GM19455 (cell line): ENCODE measurements at regions not wholly inside any gene's neighbourhood (a gene's known extent, or its start where the extent isn't known, plus 50 kb on each side); places are given as distances from the start of the nearest gene placed in this dataset.

Experiments used
- ATAC-seq: cut with Tn5 transposase; IDR thresholded peaks from one replicate; pipeline ENCODE4 v1.9.1; 2021; ENCODE audit not compliant: unreplicated experiment

DNA sequence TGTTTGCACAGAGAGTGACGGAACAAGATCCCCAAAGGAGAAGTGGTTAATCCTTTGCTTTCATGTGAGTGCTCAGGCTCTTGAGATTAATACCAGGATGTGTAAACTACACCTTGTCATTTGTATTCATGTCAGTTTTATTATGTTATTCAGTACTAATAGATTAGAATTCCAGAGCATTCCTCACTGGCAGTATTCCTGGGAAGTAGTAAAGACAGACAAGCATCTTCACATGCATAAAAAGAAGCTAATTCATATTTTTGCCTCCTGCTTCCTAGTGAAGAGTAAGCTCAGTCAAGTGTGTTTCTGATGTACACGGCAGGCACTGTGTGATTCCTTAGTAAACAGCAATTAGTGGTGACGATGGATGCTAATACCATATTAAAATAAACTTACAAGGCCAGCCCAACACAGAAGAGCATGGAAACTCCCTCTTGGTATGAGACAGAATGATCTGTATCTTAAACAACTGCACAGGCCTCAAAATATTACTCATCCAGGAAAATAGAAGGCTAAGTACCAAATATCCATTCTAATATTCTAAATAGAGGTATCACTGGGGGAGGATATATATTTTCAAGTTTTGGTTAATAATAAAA, 336.8 kb upstream of the MCTP2 start:
- no peak for ATAC-seq

DNA sequence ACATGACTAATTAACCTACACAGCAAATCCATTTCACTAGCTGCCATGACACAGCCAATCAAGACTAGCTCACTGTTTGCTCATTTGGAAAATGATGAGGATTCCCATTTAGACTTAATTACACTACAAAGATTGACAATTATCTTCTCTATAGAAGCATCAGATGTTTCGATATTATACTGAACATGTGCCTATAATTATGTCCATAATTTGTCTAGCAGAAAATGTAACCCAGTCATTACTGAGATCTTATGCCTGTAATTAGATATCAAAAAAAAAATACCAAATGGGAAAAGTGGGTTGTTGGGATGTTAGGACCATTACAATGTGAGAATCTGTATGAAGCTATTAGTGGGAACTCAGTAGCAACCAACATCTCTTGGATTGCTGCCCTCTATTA, 344.2 kb upstream of the MCTP2 start:
- no peak for ATAC-seq

DNA sequence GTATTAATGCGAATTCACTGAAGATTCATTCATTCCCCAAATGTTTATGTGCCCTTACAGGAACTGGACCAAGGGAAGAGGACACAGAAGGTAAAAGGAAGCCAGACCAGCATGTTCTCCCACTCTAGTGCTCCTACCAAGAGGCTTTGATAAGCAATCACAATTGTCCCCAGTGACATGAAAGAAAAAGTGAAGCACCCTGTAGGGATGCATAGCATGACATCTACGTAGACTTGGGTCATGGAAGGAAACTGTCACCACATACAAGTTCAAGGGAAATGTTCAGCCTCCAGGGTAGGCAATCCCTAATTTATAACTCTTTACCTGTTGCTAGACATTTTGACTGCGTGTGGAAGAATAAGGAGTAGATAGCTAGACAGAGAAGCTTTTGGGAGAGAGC, 348.6 kb upstream of the MCTP2 start:
- ATAC-seq: no peak

DNA sequence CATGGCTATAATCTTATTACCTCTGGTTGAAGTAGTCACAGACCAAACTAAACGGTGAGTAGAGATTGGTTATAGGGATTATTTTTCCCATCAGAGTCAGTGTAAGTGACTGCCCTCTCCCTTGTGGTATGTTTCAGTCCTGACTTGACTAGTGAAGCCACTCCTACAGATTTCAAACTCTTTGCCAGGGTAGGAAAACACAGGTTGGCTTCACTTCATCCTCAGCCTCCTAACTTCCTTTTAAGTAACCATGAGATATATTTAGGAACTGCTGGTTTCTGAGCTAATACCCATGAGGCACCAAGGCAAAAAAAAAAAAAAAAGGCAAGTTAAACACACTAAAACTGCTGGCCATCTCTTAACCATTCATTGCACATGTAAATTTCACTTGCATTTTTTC, 349.2 kb upstream of the MCTP2 start:
- ATAC-seq: no peak

DNA sequence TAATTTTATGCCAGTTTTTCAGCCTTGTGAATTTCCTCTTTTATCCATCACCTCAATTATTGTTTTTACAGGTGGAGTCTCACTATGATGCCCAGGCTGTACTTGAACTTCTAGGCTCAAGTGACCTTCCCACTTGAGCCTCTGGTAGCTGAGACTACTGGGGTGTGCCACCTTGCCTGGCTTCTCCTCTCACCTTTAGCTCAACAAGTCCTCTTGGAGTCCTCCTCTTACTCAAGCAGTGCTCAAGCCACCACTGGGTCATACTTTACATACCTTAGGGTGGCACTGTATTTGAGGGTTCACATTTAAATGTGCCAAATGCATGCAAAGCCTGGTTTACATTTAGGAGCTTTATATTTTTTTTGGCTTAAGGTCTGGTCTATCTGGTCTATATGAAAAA, 350.1 kb upstream of the MCTP2 start:
- ATAC-seq: no peak

- ATAC-seq: no peak
Measured at GRCh38 chr15:93880358-93880757, 351.0 kb upstream of the MCTP2 start.

- no peak for ATAC-seq
Measured at GRCh38 chr15:93870583-93870982, 360.8 kb upstream of the MCTP2 start.

DNA sequence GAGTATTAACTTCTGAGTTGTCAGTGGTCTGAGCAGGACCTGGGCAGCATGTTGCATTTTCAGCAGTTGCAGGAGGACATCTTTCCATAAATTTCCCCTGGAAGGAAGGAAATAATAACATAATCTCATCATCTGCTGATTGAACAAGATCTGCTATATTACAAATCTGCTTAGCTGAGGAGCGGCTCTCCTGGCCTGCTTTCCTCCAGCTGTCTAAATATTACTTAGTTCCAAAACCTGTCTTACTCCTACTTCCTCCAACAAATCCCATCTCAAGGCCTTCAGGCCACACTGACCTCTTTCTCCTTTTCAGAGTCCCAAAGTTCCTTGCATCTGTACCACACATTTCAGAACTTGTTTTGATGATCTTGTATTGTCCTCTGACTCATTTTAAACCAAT, 364.4 kb upstream of the MCTP2 start:
- ATAC-seq: no peak

- ATAC-seq: no peak
Measured at GRCh38 chr15:93866476-93866875, 364.9 kb upstream of the MCTP2 start.

GRCh38 chr15:93865586-93865985, 365.8 kb upstream of the MCTP2 start:
- no peak for ATAC-seq

DNA sequence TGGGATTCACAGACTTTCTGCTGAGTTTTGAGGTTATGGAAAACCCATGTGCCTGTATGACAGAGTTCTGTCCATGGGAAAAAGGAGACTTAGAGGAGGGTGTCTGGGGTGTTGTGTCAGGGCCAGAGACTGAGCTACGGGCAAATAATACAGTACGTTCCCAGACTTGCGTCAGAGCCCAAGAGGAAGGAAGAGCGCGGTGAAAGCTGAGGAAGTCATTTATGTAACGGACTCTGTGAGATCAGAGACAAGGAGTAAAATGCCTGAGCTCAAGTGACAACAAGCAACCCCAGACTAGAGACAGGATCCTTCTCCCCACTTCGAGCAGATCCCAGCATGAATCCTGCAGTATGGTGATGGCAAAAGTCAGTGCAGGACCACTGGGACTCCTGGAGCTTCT, 368.6 kb upstream of the MCTP2 start:
- no peak for ATAC-seq

- no peak for ATAC-seq
Measured at GRCh38 chr15:93861956-93862741, 369.2 kb upstream of the MCTP2 start.

- ATAC-seq: no peak
Measured at GRCh38 chr15:93861413-93861812, 369.9 kb upstream of the MCTP2 start.

- no peak for ATAC-seq
Measured at GRCh38 chr15:93860701-93861100, 370.7 kb upstream of the MCTP2 start.

GRCh38 chr15:93859176-93859575, 372.2 kb upstream of the MCTP2 start:
- no peak for ATAC-seq

DNA sequence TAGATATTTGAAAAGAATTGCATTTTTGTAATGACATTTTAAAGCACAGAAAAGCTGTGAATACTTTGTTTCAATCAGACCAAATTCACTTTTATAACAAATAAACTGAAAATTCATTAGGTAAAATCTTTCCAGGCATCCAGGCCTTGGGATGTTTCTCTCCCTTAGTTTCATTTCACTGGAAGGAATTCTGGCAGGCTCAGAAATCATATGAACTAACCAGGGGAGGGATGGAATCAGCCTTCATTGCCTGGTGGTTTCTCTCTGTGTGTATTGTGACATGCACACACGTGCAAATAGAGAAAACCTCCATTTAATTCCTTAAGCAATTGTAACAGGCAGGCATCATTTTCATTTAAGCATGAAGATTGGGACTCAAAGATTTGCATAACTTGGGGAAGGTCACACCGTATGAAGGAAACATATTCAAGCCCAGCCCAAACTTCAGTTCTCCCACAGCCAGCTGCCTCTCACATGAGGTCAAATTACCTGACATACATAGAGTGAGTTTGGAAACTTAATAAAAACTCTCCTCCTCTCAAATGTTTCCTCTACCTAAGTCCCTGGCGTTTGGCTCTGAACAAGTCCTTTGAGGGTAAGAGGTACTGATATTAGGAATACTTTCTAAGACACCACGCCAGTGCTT, 376.1 kb upstream of the MCTP2 start:
- ATAC-seq: no peak

GRCh38 chr15:93854088-93854487, 377.3 kb upstream of the MCTP2 start:
- ATAC-seq: no peak

GRCh38 chr15:93852761-93853160, 378.6 kb upstream of the MCTP2 start:
- ATAC-seq: no peak

- ATAC-seq: no peak
Measured at GRCh38 chr15:93848490-93848889, 382.9 kb upstream of the MCTP2 start.

DNA sequence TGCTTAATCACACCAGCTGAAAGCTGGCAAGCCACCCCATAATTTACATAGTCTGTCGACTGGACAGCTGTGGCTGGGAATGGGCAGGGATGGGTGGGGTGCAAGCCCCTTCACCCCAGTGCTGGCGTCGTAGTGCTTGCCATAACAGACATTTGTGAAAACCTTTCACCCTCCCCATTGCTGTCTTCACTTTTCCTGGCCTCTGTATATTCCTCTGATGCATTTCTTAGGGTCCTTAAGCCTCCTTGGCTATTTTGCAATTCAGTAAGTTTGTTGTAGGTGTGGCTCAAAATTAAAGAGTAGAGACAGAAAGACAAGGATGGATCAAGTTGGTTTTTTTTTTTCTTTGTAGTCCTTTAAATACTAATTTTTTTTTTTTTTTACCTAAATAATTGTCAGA, 383.3 kb upstream of the MCTP2 start:
- ATAC-seq: no peak

GRCh38 chr15:93846148-93846547, 385.2 kb upstream of the MCTP2 start:
- ATAC-seq: no peak

DNA sequence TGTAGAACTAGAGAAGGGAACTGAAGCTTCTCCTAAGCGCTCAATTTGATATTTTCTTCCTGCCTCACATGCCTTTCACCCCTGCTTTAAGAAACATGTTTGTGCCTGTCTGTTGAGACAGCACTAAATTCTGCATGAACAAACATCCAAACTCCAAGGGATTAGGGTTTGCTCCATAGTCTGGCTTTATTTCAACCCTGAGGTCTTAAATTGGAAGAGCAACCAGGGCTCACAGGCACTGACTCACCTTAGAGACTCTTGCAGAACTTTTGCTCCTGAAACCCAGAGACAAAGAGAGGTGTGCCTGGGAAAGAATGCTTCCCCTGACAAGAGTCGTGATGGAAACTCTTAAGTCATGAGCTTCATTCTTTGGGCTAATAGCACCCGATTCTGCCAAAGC, 393.9 kb upstream of the MCTP2 start:
- no peak for ATAC-seq
